ENCODE measurements at regions not wholly inside any gene's neighbourhood (a gene's known extent, or its start where the extent isn't known, plus 50 kb on each side); places are given as distances from the start of the nearest gene placed in this dataset.

DNA sequence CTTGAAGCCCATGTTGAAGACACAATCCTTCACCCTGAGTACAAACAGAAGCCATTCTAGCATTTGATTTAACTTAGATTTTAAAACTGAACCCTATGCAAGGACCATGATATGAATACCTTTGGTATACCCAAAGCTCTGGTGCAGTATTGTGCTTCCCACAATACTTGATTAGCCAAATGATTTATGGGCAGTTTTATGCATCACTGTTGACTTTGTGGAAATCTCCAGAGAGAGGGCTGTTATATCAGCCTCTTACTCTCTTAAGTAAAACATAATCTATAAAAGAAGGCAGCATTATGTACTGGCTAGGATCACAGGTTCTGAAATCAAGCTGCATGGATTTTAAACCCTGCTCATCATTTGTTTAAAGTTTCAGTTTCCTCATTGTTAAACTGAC lies 762.8 kb downstream of the EFNA5 start:
- Histone ChIP-seq H3K27me3 (no peaks in the 10 kb centered on the region), H3K4me3 (no peak overlapping the region), H3K4me1 (no peaks in the 10 kb centered on the region), H3K36me3 (no peaks in the 10 kb centered on the region), H3K9me3 (no peaks in the 10 kb centered on the region), H3K27ac (no peak overlapping the region)
- intact Hi-C loops (cut with DNase I) = no loop called here
- ATAC-seq = no peak
- no peak for DNase-seq
- TF ChIP-seq POLR2A (IDR thresholded peaks at IDR 0.05) = no peak
- TF ChIP-seq, protein P1, sequence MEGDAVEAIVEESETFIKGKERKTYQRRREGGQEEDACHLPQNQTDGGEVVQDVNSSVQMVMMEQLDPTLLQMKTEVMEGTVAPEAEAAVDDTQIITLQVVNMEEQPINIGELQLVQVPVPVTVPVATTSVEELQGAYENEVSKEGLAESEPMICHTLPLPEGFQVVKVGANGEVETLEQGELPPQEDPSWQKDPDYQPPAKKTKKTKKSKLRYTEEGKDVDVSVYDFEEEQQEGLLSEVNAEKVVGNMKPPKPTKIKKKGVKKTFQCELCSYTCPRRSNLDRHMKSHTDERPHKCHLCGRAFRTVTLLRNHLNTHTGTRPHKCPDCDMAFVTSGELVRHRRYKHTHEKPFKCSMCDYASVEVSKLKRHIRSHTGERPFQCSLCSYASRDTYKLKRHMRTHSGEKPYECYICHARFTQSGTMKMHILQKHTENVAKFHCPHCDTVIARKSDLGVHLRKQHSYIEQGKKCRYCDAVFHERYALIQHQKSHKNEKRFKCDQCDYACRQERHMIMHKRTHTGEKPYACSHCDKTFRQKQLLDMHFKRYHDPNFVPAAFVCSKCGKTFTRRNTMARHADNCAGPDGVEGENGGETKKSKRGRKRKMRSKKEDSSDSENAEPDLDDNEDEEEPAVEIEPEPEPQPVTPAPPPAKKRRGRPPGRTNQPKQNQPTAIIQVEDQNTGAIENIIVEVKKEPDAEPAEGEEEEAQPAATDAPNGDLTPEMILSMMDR (IDR thresholded peaks at IDR 0.05) = no peak

DNA sequence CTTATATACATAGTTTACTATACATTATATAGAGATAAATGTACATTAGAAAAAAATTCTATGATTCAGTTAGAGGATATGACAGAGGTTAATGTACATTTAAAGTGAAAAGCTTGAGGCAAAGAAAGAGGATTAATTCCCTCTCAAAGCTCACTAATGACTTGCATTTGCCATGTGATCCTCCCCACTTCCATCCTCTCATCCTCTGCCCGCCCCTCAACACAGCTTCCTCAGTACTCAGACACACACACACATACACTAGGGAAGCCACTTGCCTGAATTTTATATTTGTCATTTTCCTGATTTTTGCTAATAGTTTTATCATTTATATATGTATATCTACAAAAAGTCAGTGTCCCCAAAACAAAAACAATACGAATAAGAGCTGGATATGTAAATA lies 764.5 kb downstream of the EFNA5 start:
- DNase-seq (no peak), ATAC-seq (no peak)
- no peak for TF ChIP-seq POLR2A (IDR thresholded peaks at IDR 0.05)
- TF ChIP-seq, protein P1 (IDR thresholded peaks at IDR 0.05) = no peak
- H3K27me3 ChIP-seq = no peaks in the 10 kb centered on the region
- no peaks in the 10 kb centered on the region for H3K9me3 ChIP-seq
- no peaks in the 10 kb centered on the region for H3K4me1 ChIP-seq
- intact Hi-C loops (cut with DNase I) = no loop called here
- WGBS, 4 donors = 74 to 86% (median 80%) methylated on average over 2 of the region's 2 CpGs
- H3K36me3 ChIP-seq = no peaks in the 10 kb centered on the region
- H3K27ac ChIP-seq = no peak overlapping the region
- no peak overlapping the region for H3K4me3 ChIP-seq

DNA sequence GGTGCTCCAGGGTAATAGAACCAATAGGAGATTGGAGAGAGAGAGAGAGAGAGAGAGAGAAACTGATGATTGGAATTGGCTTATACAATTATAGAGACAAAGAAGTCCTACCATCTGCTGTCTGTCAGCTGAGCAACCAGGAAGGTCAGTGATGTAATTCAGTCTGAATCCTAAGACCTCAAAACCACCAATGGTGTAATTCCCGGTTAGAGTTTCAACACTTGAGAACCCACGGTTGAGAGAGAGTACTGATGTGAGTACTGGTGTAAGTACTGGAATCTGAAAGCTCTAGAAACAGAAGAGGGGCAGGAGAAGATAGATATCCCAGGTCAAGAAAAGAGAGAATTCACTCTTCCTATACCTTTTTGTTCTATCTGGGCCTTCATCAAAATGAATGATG lies 775.8 kb downstream of the EFNA5 start:
- DNase-seq = no peak
- no peak overlapping the region for H3K27ac ChIP-seq
- H3K4me3 ChIP-seq = no peak overlapping the region
- H3K4me1 ChIP-seq = peaks cover 0 to 5% (median 0%) of the 10 kb centered on the region in 12 donors
- no peak for ATAC-seq
- intact Hi-C loops (cut with DNase I) = no loop called here
- H3K9me3 ChIP-seq = no peaks in the 10 kb centered on the region
- WGBS, 4 donors = 43 to 76% (median 64%) methylated on average over 2 of the region's 2 CpGs
- no peaks in the 10 kb centered on the region for H3K36me3 ChIP-seq
- H3K27me3 ChIP-seq = no peaks in the 10 kb centered on the region
- TF ChIP-seq, protein P1 (IDR thresholded peaks at IDR 0.05) = no peak
- no peak for TF ChIP-seq POLR2A (IDR thresholded peaks at IDR 0.05)

DNA sequence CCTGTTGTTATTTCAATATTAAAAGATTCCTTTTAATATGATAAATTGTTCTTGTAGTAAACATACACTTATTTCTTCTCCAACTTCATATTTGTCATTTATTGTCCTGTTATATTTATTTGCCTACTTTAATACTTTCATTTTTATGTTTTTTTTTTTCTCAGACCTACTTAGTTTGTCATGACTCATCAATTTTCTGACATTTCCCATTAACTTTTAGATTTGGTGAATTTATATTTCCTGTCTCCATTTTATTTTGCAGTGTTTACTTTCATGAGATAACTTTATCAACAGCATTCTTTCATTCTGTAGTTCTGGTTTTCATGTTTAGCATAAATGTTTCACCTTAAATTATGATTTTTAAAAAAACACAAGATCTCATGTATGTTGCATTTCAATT lies 788.7 kb downstream of the EFNA5 start:
- ATAC-seq (no peak), DNase-seq (no peak)
- no peaks in the 10 kb centered on the region for H3K27me3 ChIP-seq
- intact Hi-C loops (cut with DNase I) = no loop called here
- H3K4me1 ChIP-seq = no peaks in the 10 kb centered on the region
- no peak for TF ChIP-seq POLR2A (IDR thresholded peaks at IDR 0.05)
- no peaks in the 10 kb centered on the region for H3K9me3 ChIP-seq
- H3K36me3 ChIP-seq = no peaks in the 10 kb centered on the region
- no peak overlapping the region for H3K4me3 ChIP-seq
- no peak overlapping the region for H3K27ac ChIP-seq

DNA sequence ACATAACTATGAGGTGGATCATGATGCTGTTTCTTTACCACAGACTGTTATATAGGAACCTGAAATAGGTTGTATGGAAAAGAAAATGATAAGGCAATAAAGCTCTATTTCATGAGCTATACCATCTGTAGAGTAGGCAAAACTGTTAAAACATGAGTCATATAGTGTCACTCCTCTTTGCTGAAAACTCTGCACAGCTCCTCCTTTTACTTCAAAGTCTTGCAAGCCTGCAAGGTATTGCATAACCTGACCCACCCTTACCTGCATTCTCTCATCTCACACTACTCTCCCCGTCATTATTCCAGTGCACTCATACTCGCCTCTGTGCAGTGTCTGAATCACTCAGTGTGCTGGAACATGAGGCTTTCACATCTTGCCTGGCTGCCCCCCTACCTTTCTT lies 790.1 kb downstream of the EFNA5 start:
- DNase-seq (no peak), ATAC-seq (no peak)
- TF ChIP-seq, protein P1 (IDR thresholded peaks at IDR 0.05) = no peak
- no peak for TF ChIP-seq POLR2A (IDR thresholded peaks at IDR 0.05)
- Histone ChIP-seq H3K4me1 (no peaks in the 10 kb centered on the region), H3K36me3 (no peaks in the 10 kb centered on the region), H3K9me3 (no peaks in the 10 kb centered on the region), H3K27me3 (no peaks in the 10 kb centered on the region), H3K27ac (no peak overlapping the region), H3K4me3 (no peak overlapping the region)
- intact Hi-C loops (cut with DNase I) = no loop called here
- 87 to 92% (median 88%) methylated on average over 2 of the region's 2 CpGs for WGBS, 4 donors
